HG03520 (cell line): ENCODE measurements at regions not wholly inside any gene's neighbourhood (a gene's known extent, or its start where the extent isn't known, plus 50 kb on each side); places are given as distances from the start of the nearest gene placed in this dataset.
A peak's percentile ranks its signal among the peaks of the same experiment; 100 is the strongest.

Experiments used
- ATAC-seq: cut with Tn5 transposase; IDR thresholded peaks from one replicate; pipeline ENCODE4 v1.9.1; 2021; ENCODE audit warnings: mild to moderate bottlenecking, moderate library complexity; ENCODE audit not compliant: unreplicated experiment

- no peak for ATAC-seq
Measured at GRCh38 chr7:25789701-25790640, 362.0 kb upstream of the NFE2L3 start.

GRCh38 chr7:25790963-25791362 is 361.0 kb upstream of the NFE2L3 start:
- no peak for ATAC-seq

GRCh38 chr7:25792586-25792985 is 359.4 kb upstream of the NFE2L3 start:
- no peak for ATAC-seq

- no peak for ATAC-seq
Measured at GRCh38 chr7:25795824-25796235, 356.2 kb upstream of the NFE2L3 start.

- no peak for ATAC-seq
Measured at GRCh38 chr7:25798344-25798743, 353.7 kb upstream of the NFE2L3 start.

- no peak for ATAC-seq
Measured at GRCh38 chr7:25801214-25801613, 350.8 kb upstream of the NFE2L3 start.

GRCh38 chr7:25802057-25802456 is 349.9 kb upstream of the NFE2L3 start:
- ATAC-seq: no peak

GRCh38 chr7:25802473-25802872 is 349.5 kb upstream of the NFE2L3 start:
- ATAC-seq: no peak

GRCh38 chr7:25803117-25803887 is 348.7 kb upstream of the NFE2L3 start:
- ATAC-seq: no peak

GRCh38 chr7:25804154-25804553 is 347.8 kb upstream of the NFE2L3 start:
- no peak for ATAC-seq

- ATAC-seq: no peak
Measured at GRCh38 chr7:25805027-25805687, 346.8 kb upstream of the NFE2L3 start.

- ATAC-seq: no peak
Measured at GRCh38 chr7:25807086-25807611, 344.8 kb upstream of the NFE2L3 start.

- ATAC-seq: no peak
Measured at GRCh38 chr7:25809441-25809840, 342.6 kb upstream of the NFE2L3 start.

GRCh38 chr7:25812086-25812850 is 339.7 kb upstream of the NFE2L3 start:
- no peak for ATAC-seq

GRCh38 chr7:25813381-25813780 is 338.6 kb upstream of the NFE2L3 start:
- ATAC-seq: no peak

- ATAC-seq: no peak
Measured at GRCh38 chr7:25815711-25816110, 336.3 kb upstream of the NFE2L3 start.

GRCh38 chr7:25820432-25821040 is 331.5 kb upstream of the NFE2L3 start:
- no peak for ATAC-seq

GRCh38 chr7:25821225-25821624 is 330.8 kb upstream of the NFE2L3 start:
- no peak for ATAC-seq

- no peak for ATAC-seq
Measured at GRCh38 chr7:25822823-25823222, 329.2 kb upstream of the NFE2L3 start.

- ATAC-seq: peak; percentile 55
Measured at GRCh38 chr7:25823571-25823970, 328.4 kb upstream of the NFE2L3 start.
